Adrenal gland (tissue), 9 donors: ENCODE measurements at regions not wholly inside any gene's neighbourhood (a gene's known extent, or its start where the extent isn't known, plus 50 kb on each side); places are given as distances from the start of the nearest gene placed in this dataset.
"Not testable (repeated sequence)": the region's sequence is repeated elsewhere in the genome, so short reads cannot be mapped to it uniquely, and the experiment has no call there.

Experiments used
- DNase-seq, 7 donors: peaks; one replicate each; pipeline ENCODE4 v3.0.0-alpha.2; 2019 to 2020
- H3K27ac ChIP-seq, 5 donors: fragments of 200-600 bp; sonication (generic) in 4 of 5; 1 replicate in 3 of 5; 2 replicates in 2 of 5; pipeline versions ENCODE4 v1.5.1 to v1.8.0; 2016 to 2020; ENCODE audit warnings: mild to moderate bottlenecking in 1 of 5
- H3K27me3 ChIP-seq: fragments of 200-600 bp; 2 replicates; pipeline ENCODE4 v1.8.0; 2021
- H3K36me3 ChIP-seq, 2 donors: fragments of 200-600 bp; replicated peaks in 1 of 2; 1 replicate in 1 of 2; 2 replicates in 1 of 2; pipeline versions ENCODE4 v1.5.1 to v1.8.0; 2018 to 2022
- H3K4me1 ChIP-seq, 2 donors: fragments of 200-600 bp; replicated peaks in 1 of 2; 1 replicate in 1 of 2; 2 replicates in 1 of 2; pipeline versions ENCODE4 v1.5.1 to v1.8.0; 2018 to 2021
- H3K4me3 ChIP-seq, 4 donors: fragments of 200-600 bp; sonication (generic) in 3 of 4; one replicate each; pipeline ENCODE4 v1.5.1; 2016 to 2018
- H3K9me3 ChIP-seq, 3 donors: fragments of 200-600 bp; sonication (generic) in 1 of 3; replicated peaks in 1 of 3; 1 replicate in 2 of 3; 2 replicates in 1 of 3; pipeline versions ENCODE4 v1.5.1 to v1.8.0; 2016 to 2021
- POLR2A ChIP-seq, 2 donors: fragments of 450-650 bp; IDR thresholded peaks; one replicate each; pipeline ENCODE4 v1.6.1; 2017; ENCODE audit warnings: antibody characterized with exemption in 2 of 2, mild to moderate bottlenecking in 2 of 2, moderate library complexity in 1 of 2
- WGBS, 4 donors: extraction: QIAGEN DNeasy Blood & Tissue Kit in 2 of 4; methylation state at CpG; one replicate each; pipeline versions ENCODE4 v1.1.5 to v1.1.7; 2013 to 2017; 5-methylcytosine and 5-hydroxymethylcytosine counted together
- intact Hi-C, 2 donors: fragments of 100-400 bp; cut with DNase I; formaldehyde crosslinking; loops; one replicate each; pipeline versions ENCODE4 v1.14.1 to v1.15.0; 2022 to 2023
- TF ChIP-seq, protein P1 (sequence below), 6 experiments: fragments of 450-650 bp in 4 of 6; fragments of 200-600 bp in 2 of 6; sonication (generic) in 1 of 6; IDR thresholded peaks; 1 replicate in 5 of 6; 2 replicates in 1 of 6; pipeline versions ENCODE4 v1.5.1 to v1.8.0; 2016 to 2021; ENCODE audit warnings: antibody characterized with exemption in 6 of 6, mild to moderate bottlenecking in 2 of 6, moderate library complexity in 1 of 6
- donor health status: healthy with polysubstance abuse.
- donor health status: Bipolar disorder and iron deficiency.
- donor health status: DM: yes; HTN: yes; CAD: no.
- donor health status: DM: no; HTN: no; CAD: no.
- donor health status: DM: no; HTN: no; CAD: no.

DNA sequence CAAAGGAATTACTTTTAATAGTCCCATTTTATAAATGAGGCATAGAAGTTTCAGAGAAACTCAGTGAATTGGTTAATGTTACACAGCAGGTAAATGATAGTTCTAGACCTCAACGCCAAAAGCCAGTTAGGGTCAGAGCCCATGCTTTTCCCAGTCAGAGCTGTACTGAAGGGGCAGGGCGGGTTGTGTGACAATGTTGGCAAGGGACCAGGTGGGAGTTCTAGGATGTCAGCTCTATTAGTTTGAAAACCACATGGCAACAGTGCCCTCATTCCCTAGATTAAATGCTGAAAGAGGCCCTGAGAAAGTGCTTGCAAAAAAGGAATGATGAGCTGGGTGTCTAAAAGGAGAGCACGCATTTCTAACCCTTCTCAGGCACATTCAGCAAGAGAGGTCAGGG lies 65.4 kb upstream of the EPHB1 start:
- DNase-seq: no peak
- 86 to 93% (median 88%) methylated on average over 3 of the region's 3 CpGs for WGBS, 4 donors
- Histone ChIP-seq H3K36me3 (no peaks in the 10 kb centered on the region), H3K9me3 (no peaks in the 10 kb centered on the region), H3K4me3 (no peak overlapping the region), H3K27ac (no peak overlapping the region), H3K4me1 (no peaks in the 10 kb centered on the region), H3K27me3 (no peaks in the 10 kb centered on the region)
- intact Hi-C loops: no loop called here
- TF ChIP-seq POLR2A (IDR thresholded peaks at IDR 0.05): no peak
- TF ChIP-seq, protein P1, sequence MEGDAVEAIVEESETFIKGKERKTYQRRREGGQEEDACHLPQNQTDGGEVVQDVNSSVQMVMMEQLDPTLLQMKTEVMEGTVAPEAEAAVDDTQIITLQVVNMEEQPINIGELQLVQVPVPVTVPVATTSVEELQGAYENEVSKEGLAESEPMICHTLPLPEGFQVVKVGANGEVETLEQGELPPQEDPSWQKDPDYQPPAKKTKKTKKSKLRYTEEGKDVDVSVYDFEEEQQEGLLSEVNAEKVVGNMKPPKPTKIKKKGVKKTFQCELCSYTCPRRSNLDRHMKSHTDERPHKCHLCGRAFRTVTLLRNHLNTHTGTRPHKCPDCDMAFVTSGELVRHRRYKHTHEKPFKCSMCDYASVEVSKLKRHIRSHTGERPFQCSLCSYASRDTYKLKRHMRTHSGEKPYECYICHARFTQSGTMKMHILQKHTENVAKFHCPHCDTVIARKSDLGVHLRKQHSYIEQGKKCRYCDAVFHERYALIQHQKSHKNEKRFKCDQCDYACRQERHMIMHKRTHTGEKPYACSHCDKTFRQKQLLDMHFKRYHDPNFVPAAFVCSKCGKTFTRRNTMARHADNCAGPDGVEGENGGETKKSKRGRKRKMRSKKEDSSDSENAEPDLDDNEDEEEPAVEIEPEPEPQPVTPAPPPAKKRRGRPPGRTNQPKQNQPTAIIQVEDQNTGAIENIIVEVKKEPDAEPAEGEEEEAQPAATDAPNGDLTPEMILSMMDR (IDR thresholded peaks at IDR 0.05): no peak

DNA sequence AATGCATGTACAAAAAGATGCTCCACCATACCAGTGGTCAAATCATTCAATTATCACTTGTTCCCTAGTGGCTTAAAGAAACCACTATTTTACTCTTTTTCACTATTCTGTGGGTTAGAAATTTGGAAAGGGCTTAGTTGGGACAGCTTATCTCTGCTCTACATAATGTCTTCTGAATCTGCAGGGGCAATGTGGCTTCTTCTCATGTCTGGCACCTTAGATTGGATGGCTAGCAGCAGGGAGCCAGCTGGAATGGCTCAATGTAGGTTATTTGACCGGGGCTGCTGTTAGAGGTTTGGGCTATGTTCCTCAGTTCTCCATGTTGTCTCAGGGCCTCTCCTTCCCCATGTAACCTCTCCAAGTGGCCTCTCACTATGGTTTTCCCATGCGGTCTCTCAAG lies 57.5 kb upstream of the EPHB1 start:
- H3K27me3 ChIP-seq: no peaks in the 10 kb centered on the region

DNA sequence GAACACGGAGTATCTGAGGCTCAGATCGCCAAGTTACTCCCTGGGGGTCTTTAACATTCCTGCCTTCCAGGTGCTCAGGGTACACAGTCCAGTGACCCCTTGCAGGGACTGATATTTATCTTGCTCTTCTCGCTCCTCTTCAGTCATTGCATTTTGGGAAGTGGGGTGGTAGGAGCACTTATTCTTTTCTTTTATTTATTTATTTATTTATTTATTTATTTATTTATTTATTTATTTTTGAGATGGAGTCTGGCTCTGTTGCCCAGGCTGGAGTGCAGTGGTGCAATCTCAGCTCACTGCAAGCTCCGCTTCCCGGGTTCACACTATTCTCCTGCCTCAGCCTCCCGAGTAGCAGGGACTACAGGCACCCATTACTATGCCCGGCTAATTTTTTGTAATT lies 55.0 kb upstream of the EPHB1 start:
- DNase-seq, H3K27ac ChIP-seq, H3K36me3 ChIP-seq, H3K27me3 ChIP-seq, intact Hi-C loops, H3K4me1 ChIP-seq, H3K4me3 ChIP-seq, H3K9me3 ChIP-seq: not testable (repeated sequence)
- WGBS, 4 donors: 82 to 88% (median 84%) methylated on average over 7 of the region's 7 CpGs

More for the DNA sequence above, 57.5 kb upstream of the EPHB1 start:
- TF ChIP-seq, protein P1 (IDR thresholded peaks at IDR 0.05): no peak
- TF ChIP-seq POLR2A (IDR thresholded peaks at IDR 0.05): no peak
- H3K4me1 ChIP-seq: no peaks in the 10 kb centered on the region
- DNase-seq: no peak
- H3K27ac ChIP-seq: no peak overlapping the region
- H3K36me3 ChIP-seq: no peaks in the 10 kb centered on the region
- intact Hi-C loops: no loop called here
- WGBS, 4 donors: 88 to 95% (median 92%) methylated on average over 2 of the region's 2 CpGs
- H3K4me3 ChIP-seq: no peak overlapping the region
- no peaks in the 10 kb centered on the region for H3K9me3 ChIP-seq

DNA sequence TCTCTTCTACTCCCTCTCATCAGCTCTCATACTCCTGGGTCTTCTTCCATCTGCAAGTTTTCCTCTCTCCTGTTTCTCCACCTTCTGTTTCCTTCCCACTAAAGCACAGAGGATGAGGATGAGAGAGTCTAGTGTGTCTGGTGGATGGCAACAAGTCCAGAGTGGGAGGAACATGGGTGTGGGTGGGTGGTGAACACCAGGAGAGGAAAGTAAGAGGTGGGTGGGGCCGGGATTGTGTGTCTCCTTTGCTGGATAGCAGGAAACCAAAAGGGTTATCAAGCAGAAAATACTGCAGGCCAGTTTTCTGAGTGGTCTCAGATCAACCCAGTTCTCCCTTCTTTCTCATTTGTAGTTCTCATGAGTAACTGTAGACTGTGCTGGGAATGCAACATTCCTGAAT lies 52.9 kb upstream of the EPHB1 start:
- intact Hi-C loops: no loop called here
- DNase-seq: no peak
- Histone ChIP-seq H3K27ac (no peak overlapping the region), H3K4me1 (no peaks in the 10 kb centered on the region), H3K27me3 (no peaks in the 10 kb centered on the region), H3K36me3 (no peaks in the 10 kb centered on the region), H3K4me3 (no peak overlapping the region), H3K9me3 (no peaks in the 10 kb centered on the region)
- TF ChIP-seq, protein P1 (IDR thresholded peaks at IDR 0.05): no peak
- TF ChIP-seq POLR2A (IDR thresholded peaks at IDR 0.05): no peak
- WGBS, 4 donors: 40 to 74% (median 67%) methylated on average over 1 of the region's 1 CpG

DNA sequence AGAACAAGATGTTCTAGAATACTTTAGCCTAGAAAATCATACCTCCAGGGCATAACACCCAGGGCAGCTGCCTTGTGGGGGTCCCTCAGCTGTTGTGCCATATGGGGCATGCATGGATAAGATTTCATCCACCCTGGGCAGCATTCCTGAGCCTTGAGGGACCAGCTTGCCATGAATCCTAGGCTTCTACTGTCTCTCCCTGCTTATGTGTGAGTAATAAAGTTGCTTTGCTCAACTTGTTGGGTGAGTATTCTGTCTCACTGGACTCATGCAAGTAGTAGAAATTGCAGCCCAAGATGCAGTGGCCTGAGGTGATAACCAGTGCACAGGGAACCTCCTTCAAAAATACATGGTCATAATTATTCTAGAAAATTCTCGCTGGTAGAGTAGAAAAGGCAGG lies 52.1 kb upstream of the EPHB1 start:
- TF ChIP-seq POLR2A (IDR thresholded peaks at IDR 0.05): no peak
- 73 to 95% (median 76%) methylated on average over 1 of the region's 1 CpG for WGBS, 4 donors
- no peaks in the 10 kb centered on the region for H3K4me1 ChIP-seq

More for the DNA sequence above, 52.1 kb upstream of the EPHB1 start:
- Histone ChIP-seq H3K4me3 (no peak overlapping the region), H3K27ac (no peak overlapping the region), H3K27me3 (no peaks in the 10 kb centered on the region), H3K9me3 (no peaks in the 10 kb centered on the region), H3K36me3 (no peaks in the 10 kb centered on the region)
- intact Hi-C loops: no loop called here
- no peak for DNase-seq
